ENCODE measurements at regions not wholly inside any gene's neighbourhood (a gene's known extent, or its start where the extent isn't known, plus 50 kb on each side); places are given as distances from the start of the nearest gene placed in this dataset.

- TF ChIP-seq POLR2AphosphoS5 (IDR thresholded peaks at IDR 0.05; ENCODE audit: insufficient read depth in 1 of 2, low read depth in 1 of 2) = no peak
- no peak for TF ChIP-seq POLR2A (IDR thresholded peaks at IDR 0.05)
- TF ChIP-seq CTCF (IDR thresholded peaks at IDR 0.05) = no peak
These were observed 66.7 kb upstream of the ZNF536 start for GRCh38 chr19:30305346-30306060.
